EH (cell line): ENCODE measurements at regions not wholly inside any gene's neighbourhood (a gene's known extent, or its start where the extent isn't known, plus 50 kb on each side); places are given as distances from the start of the nearest gene placed in this dataset.

ENCODE experiments used
- DNase-seq: peaks from one replicate; pipeline ENCODE4 v3.0.0-alpha.2; 2015; ENCODE audit warnings: low read depth

DNA sequence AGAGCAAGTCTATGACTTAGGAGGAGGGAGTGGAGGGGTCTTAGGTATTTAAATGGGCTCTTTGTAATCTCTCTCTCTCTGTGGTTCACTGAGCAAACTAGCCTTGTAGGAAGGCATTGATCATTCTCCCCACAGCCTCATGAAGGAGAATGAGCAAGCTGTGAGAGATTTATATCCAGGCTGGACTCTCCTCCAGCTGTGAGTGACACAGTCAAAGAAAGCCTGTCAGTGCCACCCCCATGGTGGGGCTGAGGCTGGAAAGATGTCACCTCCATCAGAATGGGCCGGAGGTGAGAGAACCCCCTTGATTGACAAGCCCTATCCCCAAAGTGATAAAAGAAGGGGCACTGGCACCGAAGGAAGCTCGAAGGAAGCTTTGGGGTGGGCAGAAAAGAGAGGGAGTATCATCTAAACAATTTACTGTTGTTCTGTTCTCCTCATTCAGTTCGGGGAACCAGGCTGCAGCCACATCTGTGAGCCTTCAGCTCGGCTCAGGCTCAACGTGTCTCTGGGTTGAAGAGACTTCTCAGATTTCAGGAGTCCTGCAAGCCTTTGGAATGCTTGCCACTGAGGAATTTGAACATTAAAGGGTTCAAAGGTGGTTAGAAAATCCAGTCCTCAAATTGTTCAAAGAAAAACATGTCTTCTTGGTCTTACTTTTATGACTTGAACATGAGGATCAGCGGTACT lies 538.2 kb upstream of the ZNF462 start:
- no peak for DNase-seq

DNA sequence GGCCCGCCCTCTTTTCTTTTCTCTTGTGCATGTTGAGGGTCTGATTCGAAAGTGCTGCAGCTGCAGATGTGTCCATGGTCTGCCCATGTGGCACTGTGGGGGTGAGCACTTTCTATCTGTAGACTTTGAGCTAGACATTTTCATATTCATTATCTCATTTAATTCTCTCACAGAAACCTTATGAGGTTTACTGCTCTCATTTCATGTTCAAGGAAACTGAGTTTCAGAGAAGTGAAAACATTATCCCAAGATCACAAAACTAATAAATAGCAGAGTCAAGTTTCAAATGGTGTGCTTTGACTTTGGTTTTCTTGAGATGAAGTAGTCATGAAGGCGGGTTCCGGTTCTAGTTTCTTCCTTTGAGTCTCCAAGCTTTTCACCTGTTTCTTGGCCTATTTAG lies 536.5 kb upstream of the ZNF462 start:
- DNase-seq, result no peak

GRCh38 chr9:106333481-106333880 lies 529.5 kb upstream of the ZNF462 start:
- no peak for DNase-seq

- DNase-seq, result no peak
Observed at GRCh38 chr9:106334081-106334480, 528.9 kb upstream of the ZNF462 start.

- DNase-seq, result no peak
Observed at GRCh38 chr9:106339882-106340281, 523.1 kb upstream of the ZNF462 start.

- DNase-seq, result no peak
Observed at GRCh38 chr9:106350777-106351176, 512.2 kb upstream of the ZNF462 start.

GRCh38 chr9:106356924-106357323 lies 506.0 kb upstream of the ZNF462 start:
- DNase-seq, result no peak

GRCh38 chr9:106358331-106358730 lies 504.6 kb upstream of the ZNF462 start:
- DNase-seq, result no peak

DNA sequence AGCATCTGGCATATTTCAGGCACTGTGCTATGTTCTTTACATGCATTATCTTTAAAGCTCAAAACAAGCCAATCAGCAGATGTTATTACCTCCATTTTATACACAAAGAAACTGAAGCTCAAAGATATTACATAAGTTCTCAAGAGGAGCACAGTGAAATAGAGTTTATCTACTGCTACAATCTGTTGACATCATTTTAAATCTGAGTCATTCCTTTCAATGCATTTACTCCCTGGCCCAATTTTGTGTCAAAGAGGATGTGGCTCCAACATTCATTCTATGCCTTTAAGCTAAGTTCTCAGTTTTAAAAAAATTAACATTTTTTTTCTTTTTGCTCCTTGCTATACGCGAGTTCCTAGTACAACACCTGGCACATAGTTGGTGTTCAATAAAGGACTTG lies 486.3 kb upstream of the ZNF462 start:
- peak; percentile 6 for DNase-seq

- DNase-seq, result no peak
Observed at GRCh38 chr9:106383072-106383471, 479.9 kb upstream of the ZNF462 start.

- no peak for DNase-seq
Observed at GRCh38 chr9:106387965-106388364, 475.0 kb upstream of the ZNF462 start.

DNA sequence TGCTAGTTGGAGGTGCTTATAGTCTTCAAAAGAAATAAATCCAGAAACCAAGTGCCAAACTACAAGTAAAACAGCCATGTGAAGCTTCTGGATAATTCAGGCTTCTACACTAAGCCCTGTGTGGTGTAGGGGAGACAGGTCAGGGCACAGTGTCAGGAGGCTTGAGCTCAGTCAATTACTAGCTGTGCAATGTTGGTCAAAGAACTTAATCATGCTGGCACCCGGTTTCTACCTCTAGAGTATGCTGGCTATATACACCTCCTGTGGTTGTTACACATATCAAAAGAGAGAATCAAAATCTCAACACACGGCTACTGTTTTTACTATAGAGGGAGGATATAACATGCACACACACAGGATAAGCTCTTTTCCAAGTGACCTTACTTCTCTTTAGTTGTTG lies 469.7 kb upstream of the ZNF462 start:
- DNase-seq, result no peak

GRCh38 chr9:106400170-106400569 lies 462.8 kb upstream of the ZNF462 start:
- no peak for DNase-seq

GRCh38 chr9:106400950-106401349 lies 462.0 kb upstream of the ZNF462 start:
- no peak for DNase-seq

DNA sequence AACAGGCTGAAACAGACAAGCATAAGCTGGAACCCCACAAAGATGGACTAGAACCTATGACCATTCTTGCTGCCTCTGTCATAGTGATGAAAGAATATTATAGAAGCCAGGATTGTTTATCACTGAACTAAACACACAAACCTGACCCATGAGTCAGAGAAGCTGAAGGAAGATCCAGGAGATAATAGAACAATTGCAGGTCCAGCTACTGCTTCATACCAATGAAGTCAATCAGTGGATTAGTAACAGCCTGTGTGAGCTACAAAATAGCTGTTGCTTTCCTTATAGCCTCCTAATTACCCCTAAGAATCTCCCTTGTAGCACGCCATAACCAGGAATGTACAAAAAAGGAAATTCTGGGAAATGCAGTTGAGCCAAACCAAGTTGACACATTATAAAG lies 459.9 kb upstream of the ZNF462 start:
- peak; percentile 77 for DNase-seq

- DNase-seq, result no peak
Observed at GRCh38 chr9:106404137-106404536, 458.8 kb upstream of the ZNF462 start.

GRCh38 chr9:106405871-106406435 lies 457.0 kb upstream of the ZNF462 start:
- peak; percentile 24 for DNase-seq

DNA sequence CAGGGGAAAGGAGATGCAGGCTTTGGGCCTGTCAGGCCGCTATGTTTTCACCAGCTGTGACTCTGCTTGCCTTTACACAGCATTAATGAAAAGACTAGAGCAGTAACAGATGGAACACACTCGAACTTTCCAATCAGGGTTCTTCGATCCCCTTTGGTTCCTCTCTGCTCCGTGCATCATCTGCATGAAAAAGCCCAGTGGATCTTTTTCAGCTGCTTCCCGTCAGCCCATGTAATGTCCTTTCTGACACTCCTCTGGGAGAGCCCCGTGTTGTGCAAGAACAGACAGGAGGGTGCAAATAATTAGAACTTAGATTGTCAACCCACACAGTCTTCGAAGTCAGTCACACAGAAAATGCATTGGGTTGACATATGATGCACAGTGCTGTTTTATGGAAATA lies 448.9 kb upstream of the ZNF462 start:
- DNase-seq, result no peak

- DNase-seq, result no peak
Observed at GRCh38 chr9:106417685-106418084, 445.3 kb upstream of the ZNF462 start.

DNA sequence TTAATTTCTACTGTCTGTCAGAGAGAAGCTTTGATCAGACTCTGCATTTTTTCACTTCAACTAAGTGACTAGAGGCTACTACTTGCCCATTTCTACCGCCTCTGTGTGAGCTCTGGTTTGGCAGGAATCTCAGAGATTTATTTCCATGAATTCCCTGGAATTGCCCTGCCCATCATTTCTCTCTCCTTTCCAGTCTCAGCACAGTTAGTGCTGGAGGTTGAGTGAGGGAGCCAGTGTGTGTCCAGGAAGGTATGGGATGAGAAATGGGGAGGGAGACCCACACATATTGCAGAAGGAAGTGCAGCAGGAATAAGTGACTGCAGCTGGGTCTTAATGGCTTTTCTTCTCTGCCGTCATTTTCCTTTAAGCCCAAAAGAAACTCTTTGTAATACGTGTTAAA lies 443.1 kb upstream of the ZNF462 start:
- DNase-seq, result peak; percentile 45

DNA sequence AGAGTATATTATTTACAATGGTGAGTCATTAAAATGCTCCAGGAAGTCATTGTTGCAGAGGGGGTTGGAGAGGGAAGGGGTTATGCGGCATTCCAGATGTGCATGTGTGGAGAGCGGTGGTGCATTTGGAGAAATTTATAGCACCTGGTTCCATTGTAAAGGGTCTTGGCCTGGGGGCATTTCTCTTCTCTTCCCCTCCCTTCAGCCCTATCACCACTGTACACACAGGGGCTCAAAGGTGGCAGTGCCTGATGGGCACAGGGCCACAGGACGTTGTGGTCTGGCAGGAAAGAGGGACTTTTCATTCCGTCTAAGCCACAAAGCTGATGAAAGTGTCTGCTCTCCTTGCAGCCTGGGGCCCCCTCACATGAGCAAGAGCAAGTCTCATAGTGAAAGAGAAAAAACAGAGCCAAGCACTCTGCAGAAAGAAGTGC lies 442.4 kb upstream of the ZNF462 start:
- DNase-seq, result peak; percentile 67

GRCh38 chr9:106421772-106422171 lies 441.2 kb upstream of the ZNF462 start:
- no peak for DNase-seq

GRCh38 chr9:106423575-106423974 lies 439.4 kb upstream of the ZNF462 start:
- no peak for DNase-seq

GRCh38 chr9:106432631-106433030 lies 430.3 kb upstream of the ZNF462 start:
- no peak for DNase-seq
